Right atrium auricular region (tissue), 2 donors: ENCODE measurements at regions not wholly inside any gene's neighbourhood (a gene's known extent, or its start where the extent isn't known, plus 50 kb on each side); places are given as distances from the start of the nearest gene placed in this dataset.

Experiments used
- DNase-seq: peaks from one replicate; pipeline ENCODE4 v3.0.0-alpha.2; 2019; ENCODE audit warnings: low spot score
- H3K27ac ChIP-seq, 2 donors: fragments of 200-600 bp; sonication (generic); 1 replicate in 1 of 2; 2 replicates in 1 of 2; pipeline ENCODE4 v1.5.1; 2016 to 2019
- H3K27me3 ChIP-seq, 2 donors: fragments of 200-600 bp; sonication (generic); one replicate each; pipeline versions ENCODE4 v1.5.1 to v1.6.0; 2017 to 2019
- H3K36me3 ChIP-seq: fragments of 200-600 bp; sonication (generic); one replicate; pipeline ENCODE4 v1.5.1; 2016
- H3K4me1 ChIP-seq, 2 donors: fragments of 200-600 bp; sonication (generic); one replicate each; pipeline versions ENCODE4 v1.5.1 to v1.6.0; 2017 to 2019
- H3K4me3 ChIP-seq, 2 donors: fragments of 200-600 bp; sonication (generic); 1 replicate in 1 of 2; 2 replicates in 1 of 2; pipeline ENCODE4 v1.5.1; 2017 to 2019; ENCODE audit warnings: mild to moderate bottlenecking in 1 of 2, moderate library complexity in 1 of 2
- H3K9me3 ChIP-seq, 2 donors: fragments of 200-600 bp; sonication (generic); one replicate each; pipeline ENCODE4 v1.5.1; 2019
- TF ChIP-seq, protein P1 (sequence below), 2 donors: fragments of 200-600 bp; sonication (generic); IDR thresholded peaks; one replicate each; pipeline ENCODE4 v1.5.1; 2019; ENCODE audit warnings: antibody characterized with exemption in 2 of 2

DNA sequence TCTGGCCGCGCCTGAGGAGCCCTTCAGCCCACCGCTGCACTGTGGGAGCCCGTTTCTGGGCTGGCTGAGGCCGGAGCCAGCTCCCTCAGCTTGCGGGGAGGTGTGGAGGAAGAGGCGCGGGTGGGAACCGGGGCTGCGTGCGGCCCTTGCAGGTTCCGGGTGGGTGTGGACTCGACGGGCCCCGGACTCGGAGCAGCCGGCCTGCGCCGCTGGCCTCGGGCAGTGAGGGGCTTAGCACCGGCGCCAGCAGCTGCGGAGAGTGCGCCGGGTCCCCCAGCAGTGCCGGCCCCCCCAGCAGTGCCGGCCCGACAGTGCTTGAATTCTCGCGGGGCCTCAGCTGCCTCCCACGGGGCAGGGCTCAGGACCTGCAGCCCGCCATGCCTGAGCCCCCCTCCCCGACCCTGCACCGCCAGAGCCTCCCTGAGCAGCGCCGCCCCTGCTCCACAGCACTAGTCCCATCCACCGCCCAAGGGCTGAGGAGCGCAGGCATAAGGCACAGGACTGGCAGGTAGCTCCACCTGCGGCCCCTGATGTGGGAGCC is 534.2 kb downstream of the ZNF804A start:
- Histone ChIP-seq H3K9me3 (no peaks in the 10 kb centered on the region), H3K4me3 (no peak overlapping the region), H3K4me1 (no peaks in the 10 kb centered on the region), H3K27me3 (no peaks in the 10 kb centered on the region), H3K27ac (no peak overlapping the region), H3K36me3 (no peaks in the 10 kb centered on the region)
- TF ChIP-seq, protein P1, sequence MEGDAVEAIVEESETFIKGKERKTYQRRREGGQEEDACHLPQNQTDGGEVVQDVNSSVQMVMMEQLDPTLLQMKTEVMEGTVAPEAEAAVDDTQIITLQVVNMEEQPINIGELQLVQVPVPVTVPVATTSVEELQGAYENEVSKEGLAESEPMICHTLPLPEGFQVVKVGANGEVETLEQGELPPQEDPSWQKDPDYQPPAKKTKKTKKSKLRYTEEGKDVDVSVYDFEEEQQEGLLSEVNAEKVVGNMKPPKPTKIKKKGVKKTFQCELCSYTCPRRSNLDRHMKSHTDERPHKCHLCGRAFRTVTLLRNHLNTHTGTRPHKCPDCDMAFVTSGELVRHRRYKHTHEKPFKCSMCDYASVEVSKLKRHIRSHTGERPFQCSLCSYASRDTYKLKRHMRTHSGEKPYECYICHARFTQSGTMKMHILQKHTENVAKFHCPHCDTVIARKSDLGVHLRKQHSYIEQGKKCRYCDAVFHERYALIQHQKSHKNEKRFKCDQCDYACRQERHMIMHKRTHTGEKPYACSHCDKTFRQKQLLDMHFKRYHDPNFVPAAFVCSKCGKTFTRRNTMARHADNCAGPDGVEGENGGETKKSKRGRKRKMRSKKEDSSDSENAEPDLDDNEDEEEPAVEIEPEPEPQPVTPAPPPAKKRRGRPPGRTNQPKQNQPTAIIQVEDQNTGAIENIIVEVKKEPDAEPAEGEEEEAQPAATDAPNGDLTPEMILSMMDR (IDR thresholded peaks at IDR 0.05): no peak
- no peak for DNase-seq

DNA sequence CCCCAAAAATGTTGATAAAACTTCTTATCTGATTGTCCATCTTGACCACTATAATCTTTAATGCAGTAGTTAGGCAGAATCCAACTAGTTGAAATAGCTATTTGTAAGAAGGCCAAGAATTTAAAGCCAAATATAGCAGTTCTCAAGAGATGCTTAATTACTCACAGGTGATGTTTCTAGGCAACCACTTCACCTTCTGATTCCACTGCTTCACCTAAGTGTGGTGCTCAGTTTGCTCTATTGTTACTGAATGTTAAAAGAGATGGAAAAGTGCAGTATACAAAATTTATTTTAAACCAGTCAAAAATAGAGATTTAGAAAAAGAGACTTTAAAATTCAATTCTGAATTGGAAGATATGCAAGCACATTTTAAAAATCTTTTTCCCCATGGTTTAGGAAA is 539.4 kb downstream of the ZNF804A start:
- Histone ChIP-seq H3K27ac (no peak overlapping the region), H3K4me3 (no peak overlapping the region), H3K27me3 (no peaks in the 10 kb centered on the region), H3K9me3 (no peaks in the 10 kb centered on the region), H3K4me1 (no peaks in the 10 kb centered on the region), H3K36me3 (no peaks in the 10 kb centered on the region)
- DNase-seq: no peak
- TF ChIP-seq, protein P1 (IDR thresholded peaks at IDR 0.05): no peak

DNA sequence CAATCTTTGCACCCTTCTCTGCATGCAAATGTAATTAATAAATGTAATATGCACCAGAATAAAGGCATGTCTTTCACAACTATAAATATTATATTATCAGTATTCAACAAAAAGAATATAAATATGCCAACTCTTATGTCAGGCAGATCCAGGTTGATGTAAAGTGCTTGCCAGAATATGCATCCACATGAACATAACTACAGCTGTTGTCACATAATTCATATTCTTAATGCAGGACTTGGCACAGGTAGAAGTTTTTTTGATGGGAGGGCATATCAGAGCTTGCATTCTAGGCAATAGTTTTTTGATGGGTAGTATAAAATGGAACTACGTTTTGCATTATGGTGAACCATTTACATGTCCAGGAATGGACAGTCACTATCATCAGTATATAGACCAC is 544.3 kb downstream of the ZNF804A start:
- H3K27ac ChIP-seq: no peak overlapping the region
- H3K27me3 ChIP-seq: no peaks in the 10 kb centered on the region
- no peak overlapping the region for H3K4me3 ChIP-seq
- H3K4me1 ChIP-seq: no peaks in the 10 kb centered on the region
- TF ChIP-seq, protein P1 (IDR thresholded peaks at IDR 0.05): no peak
- H3K9me3 ChIP-seq: no peaks in the 10 kb centered on the region
- no peak for DNase-seq
- no peaks in the 10 kb centered on the region for H3K36me3 ChIP-seq

DNA sequence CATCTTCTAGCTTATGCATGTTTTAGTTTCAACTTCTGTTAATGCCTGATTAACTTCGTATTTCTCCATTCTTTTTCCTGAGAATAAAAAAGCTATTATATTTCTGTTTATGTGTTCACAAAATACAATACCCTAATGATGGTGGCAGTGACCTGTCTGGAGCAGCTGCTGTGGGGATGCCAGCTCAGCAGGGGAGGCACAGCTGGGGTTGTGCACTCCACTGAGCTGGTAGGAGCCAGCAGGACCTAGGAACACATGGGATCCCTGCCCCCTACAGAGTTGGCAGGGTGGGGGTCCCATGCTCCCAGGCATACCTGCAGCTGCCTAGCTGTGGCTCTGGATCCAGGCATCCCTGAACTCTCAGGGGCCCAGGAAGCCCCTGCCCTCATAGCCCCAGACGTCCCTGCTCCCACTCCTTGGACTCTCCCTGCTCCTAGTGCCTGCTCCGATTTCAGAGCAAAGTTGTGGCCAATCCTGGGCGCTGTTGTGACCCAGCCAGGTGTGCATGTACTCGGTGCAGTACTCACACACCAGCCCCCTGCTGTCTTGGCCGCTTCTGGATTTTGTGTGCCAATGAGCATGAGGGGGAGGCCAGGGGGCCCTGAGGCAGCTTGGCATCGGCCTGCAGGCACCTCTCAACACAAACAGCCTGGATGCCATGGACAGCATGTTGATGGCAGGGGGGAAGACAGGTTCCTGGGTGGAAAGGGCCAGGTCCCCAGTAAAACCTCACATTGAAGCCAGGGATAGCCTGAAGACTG is 546.0 kb downstream of the ZNF804A start:
- H3K27me3 ChIP-seq: no peaks in the 10 kb centered on the region
- no peak overlapping the region for H3K27ac ChIP-seq
- no peaks in the 10 kb centered on the region for H3K36me3 ChIP-seq
- no peaks in the 10 kb centered on the region for H3K4me1 ChIP-seq
- H3K9me3 ChIP-seq: no peaks in the 10 kb centered on the region
- TF ChIP-seq, protein P1 (IDR thresholded peaks at IDR 0.05): no peak
- DNase-seq: no peak
- H3K4me3 ChIP-seq: no peak overlapping the region

DNA sequence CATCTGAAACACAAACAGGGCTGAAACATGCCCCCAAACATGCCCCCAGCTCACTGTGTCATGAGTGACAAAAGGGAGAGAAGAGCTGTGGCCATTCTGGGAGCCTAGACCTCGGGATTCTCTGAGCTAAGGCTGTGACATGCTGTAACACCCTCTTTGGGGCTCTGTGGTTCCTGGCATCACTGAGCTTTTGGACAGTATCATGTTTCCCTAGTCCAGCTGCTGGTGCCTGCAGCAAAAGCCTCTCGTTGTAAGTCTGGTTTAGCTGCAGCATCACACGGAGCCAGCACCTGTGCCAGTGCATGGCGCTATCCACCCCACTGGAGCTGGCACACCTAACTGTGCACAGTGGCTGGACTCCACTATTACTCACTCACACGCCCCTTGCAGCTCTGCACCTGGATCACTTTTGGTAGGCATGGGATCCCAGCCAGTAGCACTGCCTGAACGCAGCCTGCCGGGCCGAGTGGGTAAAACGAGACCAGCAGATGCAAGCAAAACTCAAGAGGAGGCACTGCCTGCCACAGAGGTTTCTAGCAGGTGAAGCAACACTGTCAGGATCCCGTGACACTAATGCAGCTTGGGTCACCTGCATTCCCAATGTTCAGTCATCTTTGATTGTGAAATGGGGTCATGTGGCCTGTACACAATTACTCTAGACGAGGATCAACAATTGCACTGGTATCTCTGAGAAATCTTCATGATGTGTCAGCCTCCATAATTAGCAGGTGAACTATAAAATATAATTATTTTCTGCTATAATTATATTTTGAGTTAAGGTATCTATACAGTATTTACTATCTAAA is 547.2 kb downstream of the ZNF804A start:
- TF ChIP-seq, protein P1 (IDR thresholded peaks at IDR 0.05): no peak
- Histone ChIP-seq H3K27me3 (no peaks in the 10 kb centered on the region), H3K36me3 (no peaks in the 10 kb centered on the region), H3K27ac (no peak overlapping the region), H3K9me3 (no peaks in the 10 kb centered on the region), H3K4me3 (no peak overlapping the region), H3K4me1 (no peaks in the 10 kb centered on the region)
- no peak for DNase-seq
